GM12892 (cell line): ENCODE measurements at regions not wholly inside any gene's neighbourhood (a gene's known extent, or its start where the extent isn't known, plus 50 kb on each side); places are given as distances from the start of the nearest gene placed in this dataset.

Source experiments
- POLR2A ChIP-seq: IDR thresholded peaks from 2 replicates; pipeline ENCODE4 v1.6.1; 2011; ENCODE audit warnings: low read depth, low read length, control low read depth
- POLR2AphosphoS5 ChIP-seq: IDR thresholded peaks from 2 replicates; pipeline ENCODE4 v1.6.1; 2011; ENCODE audit warnings: low read depth, low read length, control low read depth
- TAF1 ChIP-seq: IDR thresholded peaks from 2 replicates; pipeline ENCODE4 v1.6.1; 2011; ENCODE audit warnings: low read depth, mild to moderate bottlenecking, control low read depth, low read length, borderline replicate concordance

GRCh38 chr2:144669196-144669987, 149.5 kb upstream of the ZEB2 start:
- TF ChIP-seq POLR2AphosphoS5 (no peak), POLR2A (no peak), TAF1 (no peak)
